ENCODE measurements at regions not wholly inside any gene's neighbourhood (a gene's known extent, or its start where the extent isn't known, plus 50 kb on each side); places are given as distances from the start of the nearest gene placed in this dataset.

DNA sequence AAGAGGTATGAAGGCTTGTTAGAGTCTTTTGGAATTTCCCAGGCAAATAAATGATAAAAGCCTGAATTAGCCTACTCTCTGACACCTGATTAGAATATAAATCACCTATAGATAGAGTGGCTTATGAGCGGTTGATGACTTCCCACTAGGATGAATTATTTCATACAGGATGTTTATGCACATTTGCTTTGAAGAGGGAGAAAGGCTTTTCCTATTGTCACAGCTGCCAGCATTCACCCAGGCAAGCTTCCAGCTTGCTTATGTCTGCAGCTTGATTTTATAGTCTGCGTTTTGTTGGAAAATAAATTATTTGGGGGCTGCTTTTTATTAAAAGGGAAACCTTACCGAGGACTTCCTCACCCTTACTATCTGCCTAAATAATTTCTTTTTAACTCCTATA, 51.3 kb upstream of the EIF2S2 start:
- Histone ChIP-seq H3K4me3 (replicated peaks in 1 of 3; ENCODE audit: insufficient read depth in 1 of 3, low read depth in 1 of 3, low read length in 3 of 3) (no peak overlapping the region), H4K20me1 (replicated peaks; ENCODE audit: control insufficient read depth, extremely low read depth, insufficient read depth, low read length) (no peaks in the 10 kb centered on the region), H3K4me1 (ENCODE audit: control insufficient read depth, extremely low read depth, insufficient read depth, low read length) (peaks cover 10% of the 10 kb centered on the region), H3K9me1 (replicated peaks; ENCODE audit: control insufficient read depth, extremely low read depth, insufficient read depth, low read length) (no peaks in the 10 kb centered on the region), H3K79me2 (ENCODE audit: control insufficient read depth, insufficient read depth, low read length) (no peaks in the 10 kb centered on the region), H3K9ac (replicated peaks; ENCODE audit: extremely low read depth, insufficient read depth, low read length) (no peak overlapping the region), H3K27ac (ENCODE audit: insufficient read depth, low read depth, low read length) (no peak overlapping the region), H3K9me3 (replicated peaks; ENCODE audit: control insufficient read depth, insufficient read depth, low read length) (no peaks in the 10 kb centered on the region), H3K36me3 (ENCODE audit: control insufficient read depth in 2 of 2, extremely low read depth in 1 of 2, insufficient read depth in 2 of 2, low read length in 2 of 2) (no peaks in the 10 kb centered on the region), H3K4me2 (ENCODE audit: insufficient read depth, low read length) (no peak overlapping the region), H3K27me3 (ENCODE audit: control insufficient read depth in 2 of 2, insufficient read depth in 2 of 2, low read length in 2 of 2) (peaks cover 0 to 1% of the 10 kb centered on the region in 2 experiments), H2AFZ (ENCODE audit: low read depth, low read length) (no peak overlapping the region)
- ChIA-PET POLR2A (interaction anchor here (0.6 kb wide), 1 partner anchor 23 kb away, joined by 5 read pairs; no protein-coding TSS in a partner anchor), CTCF (no interaction called here)
- intact Hi-C loops (cut with micrococcal nuclease) = no loop called here
- dilution Hi-C loops (cut with MboI; ENCODE audit: extremely low pct_ligation_motif_present, low sequenced_read_pairs) = no loop called here
- DNase-seq (ENCODE audit: low read depth, low spot score) = peak; percentile 72
- BruUV-seq (replicated peaks) = no TSS peak
- TF ChIP-seq FOS (IDR thresholded peaks at IDR 0.05; ENCODE audit: borderline replicate concordance, insufficient read depth, low read length) (no peak), POLR2AphosphoS5 (IDR thresholded peaks at IDR 0.05; ENCODE audit: insufficient read depth, low read depth, low read length) (no peak), MAX (IDR thresholded peaks at IDR 0.05; ENCODE audit: insufficient read depth, insufficient read length) (no peak), JUN (IDR thresholded peaks at IDR 0.05; ENCODE audit: borderline replicate concordance, insufficient read depth, insufficient read length, low read depth) (no peak), EZH2 (IDR thresholded peaks at IDR 0.05; ENCODE audit: borderline replicate concordance, low read depth, low read length, severe bottlenecking) (no peak), POLR2A (IDR thresholded peaks at IDR 0.05; ENCODE audit: low read depth, low read length) (no peak), MYC (IDR thresholded peaks at IDR 0.05; ENCODE audit: low read depth, low read length) (no peak), GATA2 (IDR thresholded peaks at IDR 0.05; ENCODE audit: insufficient read depth, insufficient read length, low read depth, low read length) (no peak), CTCF (IDR thresholded peaks at IDR 0.05; ENCODE audit: extremely low read depth in 1 of 2, insufficient read depth in 1 of 2, low read depth in 1 of 2, low read length in 2 of 2) (no peak)
- peak; percentile 70 for FAIRE-seq
